Breast epithelium (tissue), 3 donors: ENCODE measurements at regions not wholly inside any gene's neighbourhood (a gene's known extent, or its start where the extent isn't known, plus 50 kb on each side); places are given as distances from the start of the nearest gene placed in this dataset.

ENCODE experiments used
- CTCF ChIP-seq, 3 donors: fragments of 450-650 bp; IDR thresholded peaks; one replicate each; pipeline ENCODE4 v1.5.1; 2016 to 2017; ENCODE audit warnings: antibody characterized with exemption in 3 of 3, mild to moderate bottlenecking in 3 of 3, moderate library complexity in 3 of 3
- POLR2A ChIP-seq: fragments of 450-650 bp; IDR thresholded peaks from one replicate; pipeline ENCODE4 v1.6.1; 2016; ENCODE audit warnings: antibody characterized with exemption, mild to moderate bottlenecking, moderate library complexity

GRCh38 chr2:67225287-67225973, 171.7 kb upstream of the ETAA1 start:
- TF ChIP-seq CTCF (IDR thresholded peaks at IDR 0.05): no peak
- TF ChIP-seq POLR2A: no peak
